CD4-positive, alpha-beta T cell treated with Interleukin-15 for 4 hours (primary cell): ENCODE measurements at regions not wholly inside any gene's neighbourhood (a gene's known extent, or its start where the extent isn't known, plus 50 kb on each side); places are given as distances from the start of the nearest gene placed in this dataset.
"Not testable (repeated sequence)": the region's sequence is repeated elsewhere in the genome, so short reads cannot be mapped to it uniquely, and the experiment has no call there.

Experiments
- DNase-seq: peaks from one replicate; pipeline ENCODE4 v3.0.0-alpha.2; 2020; ENCODE audit warnings: low spot score

DNA sequence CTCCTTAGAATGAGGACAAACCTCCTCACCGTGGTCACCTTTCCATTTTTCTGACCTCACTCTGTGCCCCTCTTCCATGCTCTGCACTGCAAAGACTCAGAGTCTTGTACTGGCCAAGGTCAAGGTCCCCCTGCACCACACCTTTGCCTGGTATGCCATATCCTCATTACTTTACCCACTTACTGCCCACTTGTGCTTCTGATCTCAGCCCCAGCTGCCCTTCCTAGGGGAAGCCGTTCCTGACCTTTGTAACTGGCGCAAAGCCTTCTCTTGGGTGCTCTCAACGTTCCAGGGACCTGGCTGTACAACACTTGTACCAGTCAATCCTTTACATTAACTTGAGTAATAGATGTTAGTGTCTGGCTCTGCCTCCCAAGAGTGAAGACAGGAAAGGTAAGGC is 256.0 kb downstream of the SV2B start:
- DNase-seq = no peak

DNA sequence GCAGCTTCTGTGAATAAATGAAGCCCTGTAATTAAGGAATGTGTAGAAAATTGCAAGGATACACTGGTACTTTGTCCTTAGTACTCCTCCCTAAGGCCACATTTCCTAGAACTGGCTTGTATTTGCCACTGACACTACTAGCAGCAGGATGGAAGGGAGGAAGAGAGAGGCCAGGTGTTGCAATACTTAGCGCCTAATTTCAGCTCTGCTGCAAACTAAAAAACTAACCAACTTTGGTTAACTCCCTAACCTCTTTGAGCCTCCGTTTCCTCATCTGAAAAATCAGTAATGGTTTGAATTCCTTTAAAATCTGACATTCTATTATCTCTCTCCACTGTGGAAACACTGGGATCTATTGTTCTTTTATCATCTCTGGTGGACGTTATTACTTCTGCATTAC is 257.0 kb downstream of the SV2B start:
- DNase-seq = no peak

DNA sequence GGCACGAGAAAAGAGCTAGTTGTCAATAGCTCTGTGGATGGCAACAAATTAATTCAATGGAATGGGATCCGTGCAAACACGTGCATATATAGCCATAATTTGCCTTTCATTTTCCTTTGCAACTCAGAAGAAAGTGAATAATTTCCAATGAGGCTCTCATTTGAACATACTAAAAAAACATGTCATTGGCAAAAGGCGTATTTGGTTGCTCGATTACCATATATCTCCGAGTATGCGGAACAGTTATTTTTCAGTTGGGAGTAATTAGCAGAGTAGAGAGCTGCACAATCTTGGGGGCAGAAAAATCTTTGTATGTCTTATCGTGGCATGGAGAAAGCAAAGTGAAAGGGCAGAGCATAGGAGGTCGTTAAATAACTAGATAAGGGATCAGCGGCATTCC is 257.4 kb downstream of the SV2B start:
- DNase-seq = no peak

DNA sequence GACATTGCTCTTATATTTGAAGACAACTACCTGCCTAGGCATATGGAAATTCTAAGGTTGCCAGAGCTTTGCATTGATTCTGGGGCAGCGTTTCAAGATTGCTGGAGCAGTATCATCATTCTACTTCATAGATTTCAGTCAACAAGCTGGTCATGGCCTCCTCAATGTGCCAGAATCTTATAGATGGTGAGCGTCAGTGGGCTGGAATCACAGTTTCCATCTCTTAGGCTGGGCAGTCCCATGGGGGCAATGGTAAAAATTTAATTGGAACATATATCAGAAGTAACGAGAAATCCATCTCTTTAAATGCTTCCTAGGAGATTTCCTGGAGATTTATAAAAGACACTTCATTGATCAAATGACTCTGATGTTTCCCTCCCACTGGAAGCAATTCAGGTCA is 258.3 kb downstream of the SV2B start:
- no peak for DNase-seq

DNA sequence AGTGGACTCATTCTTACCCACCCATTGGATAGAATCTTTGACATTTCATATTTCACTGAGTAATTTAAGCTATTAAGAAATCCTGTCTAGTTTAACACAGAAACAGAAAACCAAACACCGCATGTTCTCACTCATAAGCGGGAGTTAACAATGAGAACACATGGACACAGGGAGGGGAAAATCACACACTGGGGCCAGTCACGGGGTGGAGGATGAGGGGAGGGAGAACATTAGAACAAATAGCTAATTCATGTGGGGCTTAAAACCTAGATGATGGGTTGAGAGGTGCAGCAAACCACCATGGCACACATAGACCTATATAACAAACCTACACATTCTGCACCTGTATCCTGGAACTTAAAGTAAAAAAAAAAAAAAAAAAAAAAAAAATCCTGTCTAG is 261.6 kb downstream of the SV2B start:
- not testable (repeated sequence) for DNase-seq

DNA sequence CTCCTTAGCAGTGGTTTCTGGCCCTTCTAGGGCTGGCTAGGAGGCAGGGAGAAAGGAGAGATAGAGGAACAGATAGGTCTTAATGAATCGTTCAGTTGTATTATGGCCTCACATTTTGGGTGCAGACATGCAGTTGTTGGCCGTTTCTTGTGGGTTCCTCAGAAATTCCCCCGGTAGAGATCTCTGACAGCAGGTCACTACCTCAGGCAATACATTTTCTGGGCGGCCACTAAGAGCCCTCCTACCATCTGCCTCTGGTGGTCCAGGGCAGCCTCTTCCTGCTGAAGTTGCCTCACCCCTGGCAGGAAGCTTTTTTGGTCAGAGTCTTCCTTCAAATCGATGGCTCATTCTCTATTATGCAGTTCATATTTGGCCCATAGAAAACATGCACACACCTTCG is 266.1 kb downstream of the SV2B start:
- DNase-seq = no peak

DNA sequence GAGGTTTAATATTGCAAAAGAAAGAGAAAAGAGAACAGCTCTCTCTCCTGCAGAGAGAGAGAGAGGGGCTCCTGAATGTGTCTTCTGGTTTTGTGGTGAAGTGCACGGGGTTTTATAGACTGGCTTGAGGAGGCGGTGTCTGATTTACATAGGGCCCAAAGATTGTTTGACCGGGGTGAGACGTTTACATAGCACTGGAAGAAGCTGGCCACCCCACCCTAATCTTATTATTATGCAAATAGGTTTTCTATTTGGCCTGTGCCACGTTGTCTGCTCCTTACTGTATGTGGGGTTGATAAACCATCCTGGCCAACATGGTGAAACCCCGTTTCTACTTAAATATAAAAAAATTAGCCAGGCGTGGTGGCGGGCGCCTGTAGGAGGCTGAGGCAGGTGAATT is 268.6 kb downstream of the SV2B start:
- DNase-seq = no peak

DNA sequence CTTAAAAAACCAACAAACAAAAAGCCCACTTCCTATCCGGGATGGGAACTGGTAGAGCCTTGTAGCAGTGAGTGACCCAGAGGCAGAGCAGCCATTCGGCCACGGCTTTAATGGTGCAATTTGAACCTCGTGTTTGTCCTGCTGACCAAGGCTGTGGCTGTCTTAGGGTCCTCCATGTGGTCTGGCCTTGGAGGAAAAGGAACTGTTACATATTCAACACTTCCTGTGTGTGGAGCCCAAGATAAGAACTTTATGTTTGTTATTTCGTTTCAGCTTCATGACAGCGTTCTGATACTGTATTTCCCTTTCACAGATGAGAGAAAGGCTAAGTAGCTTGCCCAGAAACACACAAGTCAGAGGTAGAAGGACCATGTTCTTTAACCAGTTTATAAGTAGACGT is 269.8 kb downstream of the SV2B start:
- DNase-seq = no peak

DNA sequence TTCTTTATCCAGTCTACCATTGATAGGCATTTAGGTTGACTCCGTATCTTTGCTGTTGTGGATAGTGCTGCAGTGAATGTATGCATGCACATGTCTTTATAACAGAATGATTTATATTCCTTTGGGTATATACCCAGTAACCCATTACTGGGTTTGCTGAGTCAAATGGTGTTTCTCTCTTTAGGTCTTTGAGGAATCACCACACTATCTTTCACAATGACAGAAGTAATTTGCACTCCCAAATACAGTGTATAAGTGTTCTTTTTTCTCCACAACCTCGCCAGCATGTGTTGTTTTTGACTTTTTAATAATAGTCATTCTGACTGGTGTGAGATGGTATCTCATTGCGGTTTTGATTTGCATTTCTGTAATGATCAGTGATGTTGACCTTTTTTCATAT is 271.3 kb downstream of the SV2B start:
- not testable (repeated sequence) for DNase-seq

DNA sequence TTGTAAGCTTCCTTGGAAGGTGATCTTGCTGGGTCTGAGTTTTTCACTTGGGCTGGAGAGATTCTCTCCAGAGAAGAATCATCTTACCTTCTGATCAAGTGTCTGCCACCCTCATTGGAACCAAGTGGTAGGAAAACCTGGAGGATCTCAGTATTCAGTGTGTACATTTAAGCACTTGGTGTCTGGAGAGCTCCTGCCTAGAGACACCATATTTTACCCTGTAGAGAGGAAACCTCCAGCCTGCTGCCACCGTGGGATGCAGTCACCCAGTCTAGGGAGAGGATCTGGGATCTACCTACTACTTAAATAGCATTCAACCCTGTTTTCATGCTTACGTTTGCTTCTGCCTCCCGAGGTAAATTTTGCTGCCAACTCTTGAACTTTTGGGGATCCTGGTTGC is 274.3 kb downstream of the SV2B start:
- no peak for DNase-seq

DNA sequence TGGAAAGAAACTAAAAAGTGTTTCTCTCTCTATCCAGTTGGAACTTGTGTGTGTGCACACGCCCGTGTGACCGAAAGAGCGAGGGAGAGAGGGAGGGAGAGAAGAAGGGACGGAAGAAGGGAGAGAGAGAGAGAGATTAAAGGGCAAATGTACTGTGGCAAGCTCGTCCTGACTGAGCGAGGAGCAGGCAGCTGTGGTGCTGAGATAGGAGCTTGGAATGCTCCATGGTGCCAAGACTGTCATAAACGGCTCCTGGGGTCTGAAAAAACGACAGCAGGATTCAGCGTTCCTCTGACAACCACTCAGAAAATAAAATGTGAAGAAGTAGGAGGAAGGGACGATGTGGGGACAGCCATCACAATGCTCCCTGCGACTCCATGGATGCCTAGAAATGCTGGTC is 276.0 kb downstream of the SV2B start:
- no peak for DNase-seq

DNA sequence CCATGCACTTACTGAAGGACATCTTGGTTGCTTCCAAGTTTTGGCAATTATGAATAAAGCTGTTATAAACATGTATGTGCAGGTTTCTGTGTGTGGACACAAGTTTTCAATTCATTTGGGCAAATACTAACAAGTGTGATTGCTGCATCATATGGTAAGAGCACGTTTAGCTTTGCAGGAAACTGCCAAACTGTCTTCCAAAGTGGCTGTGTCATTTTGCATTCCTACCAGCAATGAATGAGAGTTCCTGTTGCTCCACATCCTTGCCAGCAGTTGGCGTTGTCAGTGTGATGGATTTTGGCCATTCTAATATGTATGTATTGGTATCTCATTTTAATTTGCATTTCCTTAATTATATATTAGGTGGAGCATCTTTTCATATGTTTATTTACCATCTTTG is 280.1 kb downstream of the SV2B start:
- no peak for DNase-seq

DNA sequence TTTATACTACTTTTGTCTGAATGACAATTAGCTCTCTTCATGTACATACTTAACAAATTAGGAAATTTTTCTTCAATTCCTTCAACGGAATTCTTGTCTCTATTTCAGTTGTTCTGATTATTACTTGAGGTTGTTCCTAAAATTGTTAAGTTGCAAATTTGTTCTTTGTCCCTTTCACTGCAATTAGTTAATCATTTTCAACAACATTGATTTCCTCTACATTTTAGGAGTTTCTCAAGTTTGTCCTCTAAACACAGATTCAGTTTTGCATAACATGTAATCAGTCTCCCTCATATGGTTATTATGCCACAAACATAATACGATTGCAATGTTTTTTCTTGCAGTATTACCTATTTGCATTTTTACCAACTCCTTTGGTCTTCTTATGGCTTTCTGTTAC is 283.5 kb downstream of the SV2B start:
- DNase-seq = no peak

DNA sequence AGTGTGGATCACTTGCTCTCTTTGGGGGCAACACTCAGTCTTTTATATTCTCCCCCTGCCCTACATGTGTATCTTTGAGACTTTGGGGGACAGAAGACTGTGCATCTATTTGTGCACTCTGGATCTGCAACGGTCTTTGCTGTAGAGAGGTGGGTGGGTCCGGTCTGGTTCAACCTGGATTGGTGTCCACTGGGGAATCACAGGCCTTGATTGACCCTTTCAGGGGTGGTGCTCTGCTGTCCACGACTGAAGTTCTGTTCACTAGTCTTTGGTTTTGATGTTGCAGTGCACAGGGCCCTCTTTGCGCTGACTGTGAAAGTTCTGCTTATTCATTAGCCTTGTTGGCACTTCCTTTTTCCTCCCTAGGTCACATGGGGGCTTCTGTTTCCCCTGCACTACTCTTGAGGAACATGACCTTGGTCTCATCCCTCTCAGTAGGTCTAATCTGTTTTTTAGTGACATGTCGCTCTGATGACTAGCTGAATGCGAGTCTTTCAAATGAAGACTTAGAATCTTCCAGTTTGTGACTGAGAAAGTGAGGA is 284.2 kb downstream of the SV2B start:
- no peak for DNase-seq

DNA sequence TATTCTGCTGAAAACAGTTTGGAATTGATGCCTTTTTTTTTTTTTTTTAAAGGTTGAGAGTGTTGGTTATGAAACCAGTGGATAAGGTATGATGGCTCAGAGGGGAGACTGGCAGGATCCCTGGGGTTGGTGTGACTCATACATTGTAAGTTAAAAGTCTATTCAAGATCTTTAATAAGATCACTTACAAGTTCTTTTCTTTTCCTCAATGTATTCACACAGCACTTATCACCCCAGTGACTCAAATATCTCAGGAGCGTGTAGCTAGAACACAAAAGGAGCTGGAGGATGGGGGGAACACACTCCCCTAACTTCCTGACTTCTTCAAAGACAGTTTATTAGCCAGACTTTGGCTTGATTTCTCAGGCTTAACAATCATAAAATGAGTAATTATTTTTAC is 285.3 kb downstream of the SV2B start:
- DNase-seq = peak; percentile 12

DNA sequence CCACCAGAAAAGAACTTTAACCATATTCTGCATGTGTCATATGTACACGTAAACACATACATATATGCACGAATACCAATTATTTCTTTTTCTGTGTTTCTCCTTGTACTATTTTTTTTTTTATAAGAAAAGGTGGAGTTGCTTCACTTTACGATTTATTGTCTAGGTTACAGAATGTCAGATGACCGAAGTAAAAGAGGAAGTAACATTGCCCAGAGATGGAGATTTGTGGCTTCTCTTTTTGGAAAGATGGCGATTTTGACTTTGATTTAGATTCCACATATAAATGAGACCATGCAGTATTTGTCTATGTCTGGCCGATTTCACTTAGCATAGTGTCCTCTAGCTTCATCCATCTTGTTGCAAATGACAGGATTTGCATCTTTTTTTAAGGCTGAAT is 293.1 kb downstream of the SV2B start:
- no peak for DNase-seq

DNA sequence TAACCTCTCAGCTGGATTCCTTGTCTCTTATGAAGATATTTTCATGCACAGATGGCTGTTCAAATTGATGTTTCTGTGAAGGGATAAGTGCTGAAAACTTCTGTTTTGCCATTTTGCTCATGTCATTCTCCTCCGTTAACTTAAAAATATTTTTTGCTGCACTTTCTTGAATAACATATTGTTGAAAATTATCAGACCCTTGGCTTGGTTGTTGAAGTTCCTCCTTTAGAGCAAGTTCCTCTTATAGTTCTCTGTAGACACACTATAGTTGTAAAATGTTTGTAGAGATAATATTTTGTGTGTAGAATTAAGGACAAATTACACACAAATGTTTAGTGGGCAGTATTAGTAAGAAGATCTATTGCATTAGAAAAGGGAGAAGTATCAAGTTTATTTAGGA is 300.4 kb downstream of the SV2B start:
- DNase-seq = no peak

DNA sequence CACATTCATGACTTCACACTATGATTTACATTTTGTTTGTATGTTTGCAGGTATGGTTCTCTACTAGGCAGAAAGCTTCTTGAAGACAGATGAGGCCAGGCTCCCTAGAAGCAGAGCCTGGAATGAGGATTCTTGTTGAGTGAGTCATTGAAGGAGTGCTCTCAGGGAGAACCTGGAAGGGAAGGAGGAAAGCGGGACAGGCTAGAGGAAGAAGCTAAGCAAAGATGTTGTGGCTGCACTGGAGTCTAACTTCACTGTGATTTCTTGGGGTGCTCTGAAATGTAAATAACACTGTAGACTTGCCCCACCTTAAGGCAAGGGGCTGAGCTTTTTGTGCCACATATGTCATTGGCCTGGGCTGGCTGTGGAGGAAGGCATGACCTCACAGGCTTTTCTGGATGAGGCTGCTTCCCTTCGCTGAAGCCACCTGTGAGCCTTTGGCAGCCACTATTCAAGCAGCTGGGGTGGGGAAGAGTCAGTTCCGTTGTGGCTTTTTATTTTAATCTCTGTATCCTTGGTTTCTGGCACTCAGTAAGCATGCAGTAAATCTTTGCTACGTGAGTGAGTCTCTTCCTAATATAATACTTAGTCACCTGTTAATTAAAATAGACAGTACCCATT is 307.3 kb downstream of the SV2B start:
- peak; percentile 47 for DNase-seq

DNA sequence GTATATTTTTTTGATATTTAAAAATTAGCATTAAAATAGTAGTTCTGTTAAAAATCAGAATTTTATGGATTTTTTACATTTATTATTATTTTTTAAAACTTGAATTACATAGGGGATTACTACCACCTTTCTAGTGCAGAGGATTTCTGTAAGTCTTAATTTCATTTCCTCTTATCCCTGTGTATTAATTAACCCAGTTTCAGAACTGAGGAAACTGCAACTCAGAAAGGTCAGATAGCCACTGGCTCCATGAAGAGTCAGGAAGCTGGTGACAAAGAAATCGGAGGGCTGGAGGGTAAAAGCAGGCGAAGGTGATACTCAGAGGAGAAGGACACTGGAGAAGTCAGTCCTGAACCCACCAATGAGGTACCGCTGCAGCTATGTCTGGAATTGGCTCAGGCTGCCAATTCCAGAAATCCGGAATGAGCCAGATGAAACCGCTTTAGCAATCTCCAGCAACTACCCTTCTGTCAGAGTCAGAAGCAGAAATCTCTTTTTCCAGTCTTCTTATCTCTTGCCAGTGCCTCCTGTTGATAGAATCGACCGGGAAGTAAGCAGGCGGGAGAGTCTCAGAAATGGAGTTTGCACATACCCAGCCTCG is 308.5 kb downstream of the SV2B start:
- no peak for DNase-seq

DNA sequence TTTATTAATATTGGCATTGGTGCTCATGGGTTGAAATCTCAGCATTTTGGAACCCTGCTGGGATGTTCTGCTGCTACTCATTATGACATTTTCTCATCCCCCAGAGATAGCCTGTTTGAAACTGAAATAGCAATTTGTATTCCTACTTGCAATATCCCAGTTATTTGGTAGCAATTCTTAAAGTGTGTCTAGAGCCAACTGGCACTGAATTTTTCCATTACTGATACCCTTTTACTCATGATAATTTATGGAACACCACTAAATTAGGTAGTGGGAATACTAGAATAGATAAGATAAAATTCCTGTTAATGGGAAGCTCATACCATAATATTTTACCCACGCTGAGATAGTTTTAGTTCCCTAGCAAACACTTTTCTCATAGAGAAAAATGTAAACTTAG is 309.3 kb downstream of the SV2B start:
- DNase-seq = no peak

DNA sequence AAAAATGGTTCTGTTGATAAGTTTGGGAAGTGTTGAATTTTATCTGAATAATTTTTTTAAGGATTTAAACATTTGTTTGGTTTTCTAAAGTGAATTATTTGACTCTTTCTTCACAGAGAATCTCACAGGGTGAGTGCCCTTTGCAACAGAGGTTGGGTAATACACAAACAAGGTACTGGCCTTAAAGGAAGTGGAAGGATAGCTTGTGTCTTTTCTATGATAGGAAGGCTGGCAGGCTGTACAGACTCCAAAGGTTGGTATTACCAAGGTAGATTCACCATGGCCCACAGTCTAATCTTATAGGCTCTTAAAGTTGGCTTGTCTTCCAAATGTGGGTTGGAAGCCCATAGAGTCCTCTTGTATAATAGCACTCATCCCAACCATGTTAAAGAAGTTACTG is 311.5 kb downstream of the SV2B start:
- no peak for DNase-seq

DNA sequence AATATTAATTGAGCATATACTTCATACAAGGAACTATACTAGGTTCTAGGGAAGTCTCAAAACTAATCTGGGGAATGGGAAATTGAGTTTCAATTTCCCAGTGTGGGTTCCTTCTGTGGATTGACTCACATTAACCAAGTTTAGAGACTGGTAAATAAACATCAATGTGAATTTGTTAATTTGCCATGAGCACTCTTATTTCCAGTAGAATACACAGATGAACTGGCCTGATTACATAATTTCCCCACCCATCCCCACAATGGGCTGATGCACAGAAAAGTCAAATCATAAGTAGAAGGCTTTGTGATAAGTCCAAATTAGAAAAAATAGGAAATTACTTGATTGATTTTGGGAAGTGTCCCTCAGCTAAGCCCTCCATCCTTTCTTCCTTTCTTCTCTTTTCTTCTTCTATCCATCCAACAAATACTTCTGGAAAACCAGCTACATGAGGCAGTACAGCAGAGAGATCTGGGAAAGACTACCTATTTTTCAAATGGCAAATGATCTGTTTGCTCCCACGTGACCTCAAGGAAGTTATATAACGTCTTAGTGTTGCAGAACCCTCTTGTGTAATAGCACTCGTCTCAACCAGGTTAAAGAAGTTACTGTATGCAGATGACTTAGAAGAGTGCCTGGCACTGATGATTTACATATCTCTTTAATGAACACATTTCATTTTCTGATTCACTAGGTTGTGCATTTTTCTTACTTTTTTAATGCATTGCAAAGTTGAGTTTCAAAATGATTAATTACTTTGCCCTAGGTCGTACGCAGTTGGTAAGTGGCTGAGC is 312.3 kb downstream of the SV2B start:
- DNase-seq = no peak

DNA sequence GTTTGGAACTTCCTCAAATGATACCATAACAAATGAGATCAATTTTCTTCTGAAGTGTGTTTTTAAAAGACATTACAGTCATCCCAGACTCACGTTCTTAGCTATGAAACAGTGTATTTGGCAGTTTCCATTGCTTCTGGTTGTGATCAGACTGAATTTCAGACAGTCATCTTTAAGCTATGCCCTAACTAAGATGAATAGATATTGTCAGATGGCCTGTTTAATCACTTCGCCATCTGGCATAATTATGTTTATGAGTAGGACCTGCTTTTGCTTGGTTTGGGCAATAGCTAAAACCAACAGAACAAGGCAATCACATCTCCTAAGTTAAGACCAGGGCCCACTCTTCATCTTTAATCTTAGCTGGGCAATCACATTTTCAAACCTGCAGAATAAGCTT is 313.1 kb downstream of the SV2B start:
- no peak for DNase-seq
